Effector memory CD4-positive, alpha-beta T cell (primary cell): ENCODE measurements at regions not wholly inside any gene's neighbourhood (a gene's known extent, or its start where the extent isn't known, plus 50 kb on each side); places are given as distances from the start of the nearest gene placed in this dataset.

Experiments used
- DNase-seq, 3 donors: peaks; one replicate each; pipeline ENCODE4 v3.0.0-alpha.2; 2020
- H3K27ac ChIP-seq: 2 replicates; pipeline ENCODE4 v1.7.0; 2013; ENCODE audit warnings: mild to moderate bottlenecking, low read length, moderate library complexity; ENCODE audit not compliant: insufficient read depth, poor library complexity, severe bottlenecking
- H3K27me3 ChIP-seq: replicated peaks from 2 replicates; pipeline ENCODE4 v1.7.0; 2013; ENCODE audit warnings: mild to moderate bottlenecking, low read length; ENCODE audit not compliant: insufficient read depth, control insufficient read depth, poor library complexity, severe bottlenecking
- H3K36me3 ChIP-seq: 2 replicates; pipeline ENCODE4 v1.7.0; 2013; ENCODE audit warnings: mild to moderate bottlenecking, low read length, moderate library complexity; ENCODE audit not compliant: control insufficient read depth, insufficient read depth
- H3K4me1 ChIP-seq: 2 replicates; pipeline ENCODE4 v1.7.0; 2013; ENCODE audit warnings: low read length, mild to moderate bottlenecking; ENCODE audit not compliant: control insufficient read depth, insufficient read depth, poor library complexity, severe bottlenecking
- H3K4me3 ChIP-seq: 2 replicates; pipeline ENCODE4 v1.7.0; 2013; ENCODE audit warnings: low read length, low read depth, mild to moderate bottlenecking; ENCODE audit not compliant: insufficient read depth, poor library complexity, severe bottlenecking
- H3K9me3 ChIP-seq: 2 replicates; pipeline ENCODE4 v1.7.0; 2013; ENCODE audit warnings: mild to moderate bottlenecking, low read length, moderate library complexity; ENCODE audit not compliant: control insufficient read depth

GRCh38 chr9:8020186-8020585 is 220.6 kb upstream of the DMAC1 start:
- no peak overlapping the region for H3K4me3 ChIP-seq
- DNase-seq, result no peak
- H3K27ac ChIP-seq, result no peak overlapping the region
- no peaks in the 10 kb centered on the region for H3K4me1 ChIP-seq
- no peaks in the 10 kb centered on the region for H3K9me3 ChIP-seq
- no peaks in the 10 kb centered on the region for H3K36me3 ChIP-seq
- no peaks in the 10 kb centered on the region for H3K27me3 ChIP-seq

- H3K36me3 ChIP-seq, result no peaks in the 10 kb centered on the region
- H3K4me3 ChIP-seq, result no peak overlapping the region
- no peaks in the 10 kb centered on the region for H3K27me3 ChIP-seq
- H3K27ac ChIP-seq, result no peak overlapping the region
- no peak for DNase-seq
- no peaks in the 10 kb centered on the region for H3K9me3 ChIP-seq
- H3K4me1 ChIP-seq, result no peaks in the 10 kb centered on the region
Measured at GRCh38 chr9:8019636-8020035, 220.1 kb upstream of the DMAC1 start.

- Histone ChIP-seq H3K27me3 (no peaks in the 10 kb centered on the region), H3K27ac (no peak overlapping the region), H3K9me3 (no peaks in the 10 kb centered on the region), H3K4me1 (no peaks in the 10 kb centered on the region), H3K36me3 (no peaks in the 10 kb centered on the region), H3K4me3 (no peak overlapping the region)
- DNase-seq, result no peak
Measured at GRCh38 chr9:8014997-8015682, 215.6 kb upstream of the DMAC1 start.

- Histone ChIP-seq H3K9me3 (no peaks in the 10 kb centered on the region), H3K27ac (no peak overlapping the region), H3K4me3 (no peak overlapping the region), H3K27me3 (no peaks in the 10 kb centered on the region), H3K36me3 (no peaks in the 10 kb centered on the region), H3K4me1 (no peaks in the 10 kb centered on the region)
- no peak for DNase-seq
Measured at GRCh38 chr9:8012986-8013385, 213.4 kb upstream of the DMAC1 start.

- H3K4me1 ChIP-seq, result no peaks in the 10 kb centered on the region
- no peaks in the 10 kb centered on the region for H3K36me3 ChIP-seq
- no peak overlapping the region for H3K27ac ChIP-seq
- no peak for DNase-seq
- H3K4me3 ChIP-seq, result no peak overlapping the region
- H3K27me3 ChIP-seq, result no peaks in the 10 kb centered on the region
- H3K9me3 ChIP-seq, result no peaks in the 10 kb centered on the region
Measured at GRCh38 chr9:8011974-8012373, 212.4 kb upstream of the DMAC1 start.

GRCh38 chr9:7996558-7996957 is 197.0 kb upstream of the DMAC1 start:
- DNase-seq, result no peak
- no peak overlapping the region for H3K4me3 ChIP-seq
- no peaks in the 10 kb centered on the region for H3K4me1 ChIP-seq
- no peaks in the 10 kb centered on the region for H3K9me3 ChIP-seq
- H3K36me3 ChIP-seq, result no peaks in the 10 kb centered on the region
- no peaks in the 10 kb centered on the region for H3K27me3 ChIP-seq
- no peak overlapping the region for H3K27ac ChIP-seq

GRCh38 chr9:7988644-7989280 is 189.2 kb upstream of the DMAC1 start:
- no peaks in the 10 kb centered on the region for H3K36me3 ChIP-seq
- H3K27me3 ChIP-seq, result no peaks in the 10 kb centered on the region
- H3K4me1 ChIP-seq, result no peaks in the 10 kb centered on the region
- no peak overlapping the region for H3K4me3 ChIP-seq
- H3K27ac ChIP-seq, result no peak overlapping the region
- no peaks in the 10 kb centered on the region for H3K9me3 ChIP-seq
- no peak for DNase-seq

- no peak for DNase-seq
Measured at GRCh38 chr9:7984692-7985091, 185.1 kb upstream of the DMAC1 start.

GRCh38 chr9:7984203-7984602 is 184.6 kb upstream of the DMAC1 start:
- Histone ChIP-seq H3K9me3 (no peaks in the 10 kb centered on the region), H3K4me3 (no peak overlapping the region), H3K27me3 (no peaks in the 10 kb centered on the region), H3K36me3 (no peaks in the 10 kb centered on the region), H3K27ac (no peak overlapping the region), H3K4me1 (peaks cover 13% of the 10 kb centered on the region)
- no peak for DNase-seq

More at GRCh38 chr9:7984692-7985091, 185.1 kb upstream of the DMAC1 start:
- H3K36me3 ChIP-seq, result no peaks in the 10 kb centered on the region
- peaks cover 13% of the 10 kb centered on the region for H3K4me1 ChIP-seq
- no peaks in the 10 kb centered on the region for H3K27me3 ChIP-seq
- H3K9me3 ChIP-seq, result no peaks in the 10 kb centered on the region
- no peak overlapping the region for H3K4me3 ChIP-seq
- no peak overlapping the region for H3K27ac ChIP-seq

GRCh38 chr9:7983490-7983889 is 183.9 kb upstream of the DMAC1 start:
- no peaks in the 10 kb centered on the region for H3K36me3 ChIP-seq
- no peak overlapping the region for H3K4me3 ChIP-seq
- H3K27ac ChIP-seq, result no peak overlapping the region
- no peaks in the 10 kb centered on the region for H3K27me3 ChIP-seq
- no peak for DNase-seq
- no peaks in the 10 kb centered on the region for H3K9me3 ChIP-seq
- peaks cover 13% of the 10 kb centered on the region for H3K4me1 ChIP-seq
